Activated CD4-positive, alpha-beta T cell treated with anti-CD3 and anti-CD28 coated beads for 36 hours (primary cell): ENCODE measurements at regions not wholly inside any gene's neighbourhood (a gene's known extent, or its start where the extent isn't known, plus 50 kb on each side); places are given as distances from the start of the nearest gene placed in this dataset.

Source experiments
- ATAC-seq: fragments of 200-7000 bp; cut with Tn5 transposase; one replicate; pipeline ENCODE4 v1.10.0; 2021; ENCODE audit warnings: mild to moderate bottlenecking, moderate library complexity
- CTCF ChIA-PET: fragments of 350-600 bp; sonication (Branson Sonifier 250); formaldehyde crosslinking; loops from one replicate; lab custom pipeline; 2021; ENCODE audit warnings: antibody characterized with exemption; lab: Charles Lee
- POLR2A ChIA-PET: fragments of 350-600 bp; sonication (Branson Sonifier 250); formaldehyde crosslinking; loops from one replicate; lab custom pipeline; 2021; ENCODE audit warnings: antibody characterized with exemption, inconsistent platforms; lab: Charles Lee
- DNase-seq: peaks from one replicate; pipeline ENCODE4 v3.0.0-alpha.2; 2020
- H3K27ac Mint-ChIP-seq: one replicate; pipeline ENCODE4 v1.8.0; 2021; ENCODE audit warnings: mixed read lengths
- H3K27me3 Mint-ChIP-seq: one replicate; pipeline ENCODE4 v1.8.0; 2021; ENCODE audit warnings: mixed read lengths
- H3K36me3 Mint-ChIP-seq: one replicate; pipeline ENCODE4 v1.8.0; 2021; ENCODE audit warnings: low read depth, mixed read lengths
- H3K4me1 Mint-ChIP-seq: one replicate; pipeline ENCODE4 v1.8.0; 2021; ENCODE audit warnings: mixed read lengths
- H3K4me3 Mint-ChIP-seq: one replicate; pipeline ENCODE4 v1.8.0; 2021; ENCODE audit warnings: mild to moderate bottlenecking, moderate library complexity, mixed read lengths
- H3K9me3 Mint-ChIP-seq: one replicate; pipeline ENCODE4 v1.8.0; 2021; ENCODE audit warnings: low read depth, mixed read lengths
- intact Hi-C, 2 experiments: fragments of 100-400 bp; cut with DNase I in 1 of 2; cut with micrococcal nuclease in 1 of 2; formaldehyde crosslinking; loops; one replicate each; pipeline versions ENCODE4 v1.14.2 to v1.15.1; 2022 to 2024; cut with DNase I, micrococcal nuclease

- no peak for ATAC-seq
- Mint-ChIP-seq H3K4me1 (no peaks in the 10 kb centered on the region), H3K9me3 (no peaks in the 10 kb centered on the region), H3K4me3 (no peak overlapping the region), H3K27me3 (peaks cover 8% of the 10 kb centered on the region), H3K27ac (no peak overlapping the region), H3K36me3 (no peaks in the 10 kb centered on the region)
- intact Hi-C loops, result no loop called here
- ChIA-PET POLR2A (no interaction called here), CTCF (no interaction called here)
- no peak for DNase-seq
Observed at GRCh38 chr5:61675015-61675692, 343.1 kb downstream of the ZSWIM6 start.

GRCh38 chr5:61677220-61677619, 345.2 kb downstream of the ZSWIM6 start:
- DNase-seq (no peak), ATAC-seq (no peak)
- intact Hi-C loops, result no loop called here
- POLR2A ChIA-PET, result no interaction called here
- no peak overlapping the region for H3K4me3 Mint-ChIP-seq
- H3K36me3 Mint-ChIP-seq, result no peaks in the 10 kb centered on the region
- CTCF ChIA-PET, result no interaction called here
- peaks cover 13% of the 10 kb centered on the region for H3K27me3 Mint-ChIP-seq
- no peak overlapping the region for H3K27ac Mint-ChIP-seq
- no peaks in the 10 kb centered on the region for H3K4me1 Mint-ChIP-seq
- no peaks in the 10 kb centered on the region for H3K9me3 Mint-ChIP-seq

- Mint-ChIP-seq H3K27ac (no peak overlapping the region), H3K4me3 (no peak overlapping the region), H3K9me3 (no peaks in the 10 kb centered on the region), H3K4me1 (no peaks in the 10 kb centered on the region), H3K27me3 (peaks cover 11% of the 10 kb centered on the region), H3K36me3 (no peaks in the 10 kb centered on the region)
- intact Hi-C loops, result no loop called here
- no peak for ATAC-seq
- no peak for DNase-seq
- POLR2A ChIA-PET, result no interaction called here
- CTCF ChIA-PET, result no interaction called here
Observed at GRCh38 chr5:61678966-61679365, 346.9 kb downstream of the ZSWIM6 start.

GRCh38 chr5:61679562-61679961, 347.5 kb downstream of the ZSWIM6 start:
- peaks cover 13% of the 10 kb centered on the region for H3K27me3 Mint-ChIP-seq
- POLR2A ChIA-PET, result no interaction called here
- H3K4me1 Mint-ChIP-seq, result no peaks in the 10 kb centered on the region
- CTCF ChIA-PET, result no interaction called here
- intact Hi-C loops, result no loop called here
- H3K27ac Mint-ChIP-seq, result no peak overlapping the region
- DNase-seq (no peak), ATAC-seq (no peak)
- H3K9me3 Mint-ChIP-seq, result no peaks in the 10 kb centered on the region
- no peaks in the 10 kb centered on the region for H3K36me3 Mint-ChIP-seq
- H3K4me3 Mint-ChIP-seq, result no peak overlapping the region

- Mint-ChIP-seq H3K4me3 (no peak overlapping the region), H3K9me3 (no peaks in the 10 kb centered on the region), H3K36me3 (no peaks in the 10 kb centered on the region), H3K4me1 (no peaks in the 10 kb centered on the region), H3K27me3 (peaks cover 13% of the 10 kb centered on the region), H3K27ac (no peak overlapping the region)
- intact Hi-C loops, result no loop called here
- POLR2A ChIA-PET, result no interaction called here
- CTCF ChIA-PET, result no interaction called here
- DNase-seq (no peak), ATAC-seq (no peak)
Observed at GRCh38 chr5:61680247-61680646, 348.2 kb downstream of the ZSWIM6 start.

GRCh38 chr5:61683148-61683547, 351.1 kb downstream of the ZSWIM6 start:
- CTCF ChIA-PET, result interaction anchor here (0.8 to 1.0 kb wide), 2 partner anchors 8 to 400 kb away, joined by 3 to 4 read pairs; no protein-coding TSS in a partner anchor
- Mint-ChIP-seq H3K9me3 (no peaks in the 10 kb centered on the region), H3K27ac (no peak overlapping the region), H3K4me1 (no peaks in the 10 kb centered on the region), H3K27me3 (peaks cover 22% of the 10 kb centered on the region), H3K4me3 (no peak overlapping the region), H3K36me3 (no peaks in the 10 kb centered on the region)
- ATAC-seq (no peak), DNase-seq (no peak)
- intact Hi-C loops, result no loop called here
- POLR2A ChIA-PET, result no interaction called here

- ChIA-PET POLR2A (no interaction called here), CTCF (no interaction called here)
- intact Hi-C loops, result no loop called here
- ATAC-seq (no peak), DNase-seq (no peak)
- no peaks in the 10 kb centered on the region for H3K4me1 Mint-ChIP-seq
- H3K27me3 Mint-ChIP-seq, result peaks cover 22% of the 10 kb centered on the region
- no peak overlapping the region for H3K4me3 Mint-ChIP-seq
- no peaks in the 10 kb centered on the region for H3K9me3 Mint-ChIP-seq
- no peak overlapping the region for H3K27ac Mint-ChIP-seq
- no peaks in the 10 kb centered on the region for H3K36me3 Mint-ChIP-seq
Observed at GRCh38 chr5:61683926-61684325, 351.9 kb downstream of the ZSWIM6 start.

- ATAC-seq, result no peak
- no peak overlapping the region for H3K27ac Mint-ChIP-seq
- ChIA-PET POLR2A (interaction anchor here (0.7 kb wide), 1 partner anchor 245 kb away, joined by 3 read pairs; no protein-coding TSS in a partner anchor), CTCF (interaction anchor here (0.7 to 0.9 kb wide), 2 partner anchors 30 to 51 kb away, joined by 3 read pairs; no protein-coding TSS in a partner anchor)
- intact Hi-C loops, result no loop called here
- no peak overlapping the region for H3K4me3 Mint-ChIP-seq
- DNase-seq, result no peak
- no peaks in the 10 kb centered on the region for H3K36me3 Mint-ChIP-seq
- no peaks in the 10 kb centered on the region for H3K4me1 Mint-ChIP-seq
- H3K9me3 Mint-ChIP-seq, result no peaks in the 10 kb centered on the region
- H3K27me3 Mint-ChIP-seq, result peaks cover 18% of the 10 kb centered on the region
Observed at GRCh38 chr5:61686491-61687257, 354.6 kb downstream of the ZSWIM6 start.

- no peak for ATAC-seq
- intact Hi-C loops, result no loop called here
- Mint-ChIP-seq H3K27ac (no peak overlapping the region), H3K4me3 (no peak overlapping the region), H3K27me3 (peaks cover 17% of the 10 kb centered on the region), H3K36me3 (no peaks in the 10 kb centered on the region), H3K4me1 (no peaks in the 10 kb centered on the region), H3K9me3 (no peaks in the 10 kb centered on the region)
- CTCF ChIA-PET, result interaction anchor here (1.1 kb wide), 1 partner anchor 20 kb away, joined by 3 read pairs; no protein-coding TSS in a partner anchor
- POLR2A ChIA-PET, result no interaction called here
- DNase-seq, result no peak
Observed at GRCh38 chr5:61687371-61687770, 355.3 kb downstream of the ZSWIM6 start.

- Mint-ChIP-seq H3K27ac (no peak overlapping the region), H3K4me1 (no peaks in the 10 kb centered on the region), H3K4me3 (no peak overlapping the region), H3K27me3 (peaks cover 17% of the 10 kb centered on the region), H3K36me3 (no peaks in the 10 kb centered on the region), H3K9me3 (no peaks in the 10 kb centered on the region)
- ChIA-PET CTCF (no interaction called here), POLR2A (no interaction called here)
- ATAC-seq (no peak), DNase-seq (no peak)
- intact Hi-C loops, result no loop called here
Observed at GRCh38 chr5:61689153-61689846, 357.2 kb downstream of the ZSWIM6 start.

- POLR2A ChIA-PET, result interaction anchor here (0.6 kb wide), 1 partner anchor 79 kb away, joined by 3 read pairs; no protein-coding TSS in a partner anchor
- no peaks in the 10 kb centered on the region for H3K36me3 Mint-ChIP-seq
- CTCF ChIA-PET, result no interaction called here
- ATAC-seq, result no peak
- H3K4me3 Mint-ChIP-seq, result no peak overlapping the region
- DNase-seq, result no peak
- no peaks in the 10 kb centered on the region for H3K9me3 Mint-ChIP-seq
- intact Hi-C loops, result no loop called here
- no peaks in the 10 kb centered on the region for H3K4me1 Mint-ChIP-seq
- H3K27me3 Mint-ChIP-seq, result no peaks in the 10 kb centered on the region
- H3K27ac Mint-ChIP-seq, result no peak overlapping the region
Observed at GRCh38 chr5:61697809-61698558, 365.9 kb downstream of the ZSWIM6 start.
